Vagina (tissue), 2 donors: ENCODE measurements at regions not wholly inside any gene's neighbourhood (a gene's known extent, or its start where the extent isn't known, plus 50 kb on each side); places are given as distances from the start of the nearest gene placed in this dataset.

Experiments used
- DNase-seq, 2 donors: peaks; one replicate each; pipeline ENCODE4 v3.0.0-alpha.2; 2017; ENCODE audit errors: extremely low spot score in 2 of 2
- H3K27ac ChIP-seq: fragments of 200-600 bp; sonication (generic); one replicate; pipeline ENCODE4 v1.5.1; 2019
- H3K27me3 ChIP-seq: fragments of 200-600 bp; sonication (generic); one replicate; pipeline ENCODE4 v1.5.1; 2019
- H3K36me3 ChIP-seq, 2 donors: fragments of 200-600 bp; sonication (generic); one replicate each; pipeline ENCODE4 v1.5.1; 2017 to 2019
- H3K4me1 ChIP-seq: fragments of 200-600 bp; sonication (generic); one replicate; pipeline ENCODE4 v1.5.1; 2019
- H3K4me3 ChIP-seq, 2 donors: fragments of 200-600 bp; sonication (generic); 1 replicate in 1 of 2; 2 replicates in 1 of 2; pipeline ENCODE4 v1.5.1; 2016 to 2019
- H3K9me3 ChIP-seq: fragments of 200-600 bp; sonication (generic); one replicate; pipeline ENCODE4 v1.5.1; 2019
- POLR2A ChIP-seq, 2 donors: fragments of 450-650 bp; IDR thresholded peaks; one replicate each; pipeline ENCODE4 v1.6.1; 2017; ENCODE audit warnings: antibody characterized with exemption in 2 of 2, mild to moderate bottlenecking in 2 of 2, moderate library complexity in 2 of 2
- POLR2AphosphoS5 ChIP-seq, 2 donors: sonication (generic); formaldehyde crosslinking; IDR thresholded peaks; one replicate each; pipeline ENCODE4 v1.9.0; 2017; ENCODE audit warnings: antibody characterized with exemption in 2 of 2, mild to moderate bottlenecking in 2 of 2, low read depth in 1 of 2; ENCODE audit not compliant: insufficient read depth in 1 of 2
- intact Hi-C: fragments of 100-400 bp; cut with DNase I; formaldehyde crosslinking; loops from one replicate; pipeline ENCODE4 v1.15.1; 2023
- TF ChIP-seq, protein P1 (sequence below), 3 experiments: fragments of 450-650 bp in 2 of 3; fragments of 200-600 bp in 1 of 3; sonication (generic) in 1 of 3; IDR thresholded peaks; one replicate each; pipeline ENCODE4 v1.5.1; 2017 to 2019; ENCODE audit warnings: antibody characterized with exemption in 3 of 3, mild to moderate bottlenecking in 2 of 3, moderate library complexity in 2 of 3

DNA sequence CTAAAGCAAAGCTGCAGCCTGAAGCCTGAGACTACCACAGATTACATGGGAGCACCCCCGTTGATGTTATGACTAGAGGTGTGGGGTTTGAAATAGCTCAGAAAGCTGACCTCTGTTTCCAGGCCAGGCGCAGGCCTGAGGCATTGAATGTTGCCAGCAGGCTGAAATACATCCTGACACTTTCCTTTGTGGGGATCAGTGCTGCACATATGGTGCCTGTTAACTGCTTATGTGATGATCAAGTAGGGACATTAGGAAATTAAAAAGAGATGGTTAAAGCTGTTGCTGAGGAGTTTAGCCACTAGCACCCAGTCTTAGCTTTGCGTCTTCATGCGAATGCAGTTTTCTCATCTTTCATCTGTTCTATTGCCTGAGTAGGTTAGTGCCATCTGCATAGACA is 83.2 kb downstream of the CCNA1 start:
- H3K4me1 ChIP-seq, result no peaks in the 10 kb centered on the region
- no peaks in the 10 kb centered on the region for H3K27me3 ChIP-seq
- intact Hi-C loops, result no loop called here
- no peaks in the 10 kb centered on the region for H3K9me3 ChIP-seq
- DNase-seq, result no peak
- TF ChIP-seq, protein P1, sequence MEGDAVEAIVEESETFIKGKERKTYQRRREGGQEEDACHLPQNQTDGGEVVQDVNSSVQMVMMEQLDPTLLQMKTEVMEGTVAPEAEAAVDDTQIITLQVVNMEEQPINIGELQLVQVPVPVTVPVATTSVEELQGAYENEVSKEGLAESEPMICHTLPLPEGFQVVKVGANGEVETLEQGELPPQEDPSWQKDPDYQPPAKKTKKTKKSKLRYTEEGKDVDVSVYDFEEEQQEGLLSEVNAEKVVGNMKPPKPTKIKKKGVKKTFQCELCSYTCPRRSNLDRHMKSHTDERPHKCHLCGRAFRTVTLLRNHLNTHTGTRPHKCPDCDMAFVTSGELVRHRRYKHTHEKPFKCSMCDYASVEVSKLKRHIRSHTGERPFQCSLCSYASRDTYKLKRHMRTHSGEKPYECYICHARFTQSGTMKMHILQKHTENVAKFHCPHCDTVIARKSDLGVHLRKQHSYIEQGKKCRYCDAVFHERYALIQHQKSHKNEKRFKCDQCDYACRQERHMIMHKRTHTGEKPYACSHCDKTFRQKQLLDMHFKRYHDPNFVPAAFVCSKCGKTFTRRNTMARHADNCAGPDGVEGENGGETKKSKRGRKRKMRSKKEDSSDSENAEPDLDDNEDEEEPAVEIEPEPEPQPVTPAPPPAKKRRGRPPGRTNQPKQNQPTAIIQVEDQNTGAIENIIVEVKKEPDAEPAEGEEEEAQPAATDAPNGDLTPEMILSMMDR (IDR thresholded peaks at IDR 0.05), result no peak
- no peak for TF ChIP-seq POLR2A (IDR thresholded peaks at IDR 0.05)
- TF ChIP-seq POLR2AphosphoS5 (IDR thresholded peaks at IDR 0.05; ENCODE audit: insufficient read depth in 1 of 2, low read depth in 1 of 2), result no peak
- H3K27ac ChIP-seq, result no peak overlapping the region
- no peaks in the 10 kb centered on the region for H3K36me3 ChIP-seq
- H3K4me3 ChIP-seq, result no peak overlapping the region

DNA sequence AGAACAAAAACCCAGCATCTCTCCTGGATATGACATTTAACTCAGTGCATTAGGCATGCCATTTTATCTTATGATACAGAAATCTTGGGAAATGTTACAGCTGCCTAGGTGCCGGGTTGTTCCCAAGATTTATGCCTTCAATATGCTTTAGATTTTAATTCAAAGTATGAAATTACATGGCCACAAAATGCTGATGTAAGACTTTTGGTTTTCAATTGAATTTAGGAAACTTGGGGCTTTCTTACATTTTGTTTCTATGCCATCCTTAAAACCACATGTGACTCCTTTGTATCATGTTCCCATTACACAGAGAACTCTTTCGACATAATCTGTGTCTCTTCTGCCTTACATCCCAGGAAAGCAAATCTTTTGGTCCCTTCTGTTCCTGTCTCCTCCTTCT is 83.9 kb downstream of the CCNA1 start:
- H3K4me3 ChIP-seq, result no peak overlapping the region
- H3K4me1 ChIP-seq, result no peaks in the 10 kb centered on the region
- intact Hi-C loops, result no loop called here
- no peaks in the 10 kb centered on the region for H3K36me3 ChIP-seq
- no peaks in the 10 kb centered on the region for H3K27me3 ChIP-seq
- TF ChIP-seq POLR2A (IDR thresholded peaks at IDR 0.05) (no peak), POLR2AphosphoS5 (IDR thresholded peaks at IDR 0.05; ENCODE audit: insufficient read depth in 1 of 2, low read depth in 1 of 2) (no peak)
- TF ChIP-seq, protein P1 (IDR thresholded peaks at IDR 0.05), result no peak
- no peak for DNase-seq
- H3K9me3 ChIP-seq, result no peaks in the 10 kb centered on the region
- no peak overlapping the region for H3K27ac ChIP-seq

DNA sequence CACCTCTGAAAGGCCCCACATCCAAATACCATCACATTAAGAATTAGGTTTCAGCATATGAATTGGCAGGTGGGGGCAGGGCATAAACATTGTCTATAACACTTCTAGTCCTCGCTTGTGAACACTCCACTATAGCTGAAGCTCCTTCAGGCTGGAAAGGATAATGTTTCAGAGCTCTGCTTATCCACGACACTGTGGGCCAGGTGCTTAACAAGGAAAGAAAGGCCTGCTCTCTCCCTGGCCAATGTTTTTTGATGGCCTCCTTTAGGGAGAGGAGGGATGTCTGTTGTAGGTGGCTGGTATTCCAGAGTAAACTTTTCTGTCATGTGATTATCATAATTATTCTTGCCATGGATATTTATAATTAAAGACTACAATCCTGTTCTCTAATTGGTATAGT is 86.4 kb downstream of the CCNA1 start:
- no peaks in the 10 kb centered on the region for H3K27me3 ChIP-seq
- TF ChIP-seq POLR2A (IDR thresholded peaks at IDR 0.05) (no peak), POLR2AphosphoS5 (IDR thresholded peaks at IDR 0.05; ENCODE audit: insufficient read depth in 1 of 2, low read depth in 1 of 2) (no peak)
- TF ChIP-seq, protein P1 (IDR thresholded peaks at IDR 0.05), result no peak
- no peak overlapping the region for H3K4me3 ChIP-seq
- H3K9me3 ChIP-seq, result no peaks in the 10 kb centered on the region
- intact Hi-C loops, result no loop called here
- DNase-seq, result no peak
- no peaks in the 10 kb centered on the region for H3K36me3 ChIP-seq
- H3K27ac ChIP-seq, result no peak overlapping the region
- no peaks in the 10 kb centered on the region for H3K4me1 ChIP-seq

DNA sequence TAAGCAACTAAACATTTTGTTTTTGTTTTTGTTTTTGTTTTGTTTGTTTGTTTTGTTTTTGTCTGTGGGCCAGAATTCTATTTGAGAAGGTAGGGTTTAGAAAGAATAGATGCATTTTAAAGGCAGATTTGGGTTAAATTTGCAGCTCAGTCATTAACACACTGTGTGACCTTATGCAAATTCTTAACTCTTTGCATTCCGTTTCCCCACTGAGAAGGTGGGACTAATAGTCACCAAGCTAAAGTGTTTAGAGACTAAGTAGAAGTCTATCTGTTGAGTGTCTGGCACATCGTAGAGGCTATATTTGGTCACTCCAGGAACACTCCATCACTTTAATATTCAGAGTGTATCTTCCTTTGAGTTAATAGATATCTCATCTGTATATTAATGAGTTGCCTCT is 87.1 kb downstream of the CCNA1 start:
- Histone ChIP-seq H3K4me3 (no peak overlapping the region), H3K4me1 (no peaks in the 10 kb centered on the region)
- intact Hi-C loops, result no loop called here

DNA sequence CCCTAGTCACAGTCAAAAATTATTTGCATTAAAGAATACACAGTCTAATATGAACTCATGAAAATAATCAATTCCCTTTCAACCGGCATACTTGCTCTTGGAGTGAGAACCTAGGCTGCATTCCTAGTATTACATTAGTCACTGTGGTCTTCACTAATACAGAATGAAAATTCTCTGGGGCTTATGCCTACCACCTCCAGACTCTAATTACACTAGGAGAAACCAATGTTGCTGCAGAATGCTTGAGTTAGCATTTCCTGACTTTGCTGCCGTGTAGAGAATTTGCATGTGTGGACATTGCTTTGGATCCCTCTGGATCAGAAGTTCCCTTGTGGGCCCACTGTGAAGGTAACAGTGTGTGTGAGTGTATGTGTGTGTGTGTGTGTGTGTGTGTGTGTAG is 87.8 kb downstream of the CCNA1 start:
- no peak for DNase-seq
- Histone ChIP-seq H3K4me3 (no peak overlapping the region), H3K27me3 (no peaks in the 10 kb centered on the region), H3K4me1 (no peaks in the 10 kb centered on the region), H3K9me3 (no peaks in the 10 kb centered on the region), H3K27ac (no peak overlapping the region), H3K36me3 (no peaks in the 10 kb centered on the region)
- intact Hi-C loops, result no loop called here
- TF ChIP-seq POLR2A (IDR thresholded peaks at IDR 0.05) (no peak), POLR2AphosphoS5 (IDR thresholded peaks at IDR 0.05; ENCODE audit: insufficient read depth in 1 of 2, low read depth in 1 of 2) (no peak)
- TF ChIP-seq, protein P1 (IDR thresholded peaks at IDR 0.05), result no peak

More for the DNA sequence above, 87.1 kb downstream of the CCNA1 start:
- Histone ChIP-seq H3K36me3 (no peaks in the 10 kb centered on the region), H3K9me3 (no peaks in the 10 kb centered on the region), H3K27me3 (no peaks in the 10 kb centered on the region), H3K27ac (no peak overlapping the region)
- no peak for DNase-seq
- TF ChIP-seq POLR2A (IDR thresholded peaks at IDR 0.05) (no peak), POLR2AphosphoS5 (IDR thresholded peaks at IDR 0.05; ENCODE audit: insufficient read depth in 1 of 2, low read depth in 1 of 2) (no peak)
- TF ChIP-seq, protein P1 (IDR thresholded peaks at IDR 0.05), result no peak
